Endothelial cell (in vitro differentiated cells): ENCODE measurements at regions not wholly inside any gene's neighbourhood (a gene's known extent, or its start where the extent isn't known, plus 50 kb on each side); places are given as distances from the start of the nearest gene placed in this dataset.

Source experiments
- DNase-seq: peaks from one replicate; pipeline ENCODE4 v3.0.0; 2021; ENCODE audit warnings: low spot score
- H3K27ac Mint-ChIP-seq: one replicate; pipeline ENCODE4 v1.8.0; 2021; ENCODE audit warnings: mixed read lengths, inconsistent platforms; ENCODE audit not compliant: unreplicated experiment
- H3K27me3 Mint-ChIP-seq: one replicate; pipeline ENCODE4 v1.8.0; 2021; ENCODE audit warnings: mild to moderate bottlenecking, moderate library complexity, mixed read lengths, inconsistent platforms; ENCODE audit not compliant: unreplicated experiment
- H3K36me3 Mint-ChIP-seq: one replicate; pipeline ENCODE4 v1.8.0; 2021; ENCODE audit warnings: mild to moderate bottlenecking, low read depth, mixed read lengths, inconsistent platforms; ENCODE audit not compliant: unreplicated experiment
- H3K4me1 Mint-ChIP-seq: one replicate; pipeline ENCODE4 v1.8.0; 2021; ENCODE audit warnings: mild to moderate bottlenecking, mixed read lengths, inconsistent platforms; ENCODE audit not compliant: unreplicated experiment
- H3K4me3 Mint-ChIP-seq: one replicate; pipeline ENCODE4 v1.8.0; 2021; ENCODE audit warnings: mild to moderate bottlenecking, mixed read lengths, inconsistent platforms; ENCODE audit not compliant: unreplicated experiment
- H3K9me3 Mint-ChIP-seq: one replicate; pipeline ENCODE4 v1.8.0; 2021; ENCODE audit warnings: mixed read lengths, inconsistent platforms; ENCODE audit not compliant: unreplicated experiment
- CTCF ChIP-seq: fragments of 200-600 bp; sonication (generic); IDR thresholded peaks from one replicate; pipeline ENCODE4 v1.5.0; 2021; ENCODE audit warnings: antibody characterized with exemption; ENCODE audit not compliant: unreplicated experiment

- no peak for DNase-seq
- Mint-ChIP-seq H3K27ac (no peak overlapping the region), H3K4me3 (no peak overlapping the region), H3K36me3 (no peaks in the 10 kb centered on the region), H3K4me1 (no peaks in the 10 kb centered on the region), H3K9me3 (no peaks in the 10 kb centered on the region), H3K27me3 (no peaks in the 10 kb centered on the region)
- TF ChIP-seq CTCF: no peak
These were observed 125.3 kb downstream of the TSHZ3 start for GRCh38 chr19:31223740-31224534.

- peak; percentile 5 for DNase-seq
- H3K4me1 Mint-ChIP-seq: no peaks in the 10 kb centered on the region
- no peaks in the 10 kb centered on the region for H3K36me3 Mint-ChIP-seq
- TF ChIP-seq CTCF: no peak
- H3K27ac Mint-ChIP-seq: no peak overlapping the region
- no peaks in the 10 kb centered on the region for H3K27me3 Mint-ChIP-seq
- no peaks in the 10 kb centered on the region for H3K9me3 Mint-ChIP-seq
- no peak overlapping the region for H3K4me3 Mint-ChIP-seq
These were observed 128.7 kb downstream of the TSHZ3 start for GRCh38 chr19:31220540-31220939.

GRCh38 chr19:31214997-31215396, 134.2 kb downstream of the TSHZ3 start:
- Mint-ChIP-seq H3K9me3 (no peaks in the 10 kb centered on the region), H3K4me3 (no peak overlapping the region), H3K4me1 (no peaks in the 10 kb centered on the region), H3K27me3 (peaks cover 6% of the 10 kb centered on the region), H3K36me3 (no peaks in the 10 kb centered on the region), H3K27ac (no peak overlapping the region)
- no peak for DNase-seq
- no peak for TF ChIP-seq CTCF

GRCh38 chr19:31214086-31214485, 135.2 kb downstream of the TSHZ3 start:
- Mint-ChIP-seq H3K27ac (no peak overlapping the region), H3K27me3 (peaks cover 9% of the 10 kb centered on the region), H3K4me3 (no peak overlapping the region), H3K4me1 (no peaks in the 10 kb centered on the region), H3K9me3 (no peaks in the 10 kb centered on the region), H3K36me3 (no peaks in the 10 kb centered on the region)
- DNase-seq: no peak
- no peak for TF ChIP-seq CTCF

- Mint-ChIP-seq H3K27me3 (peaks cover 9% of the 10 kb centered on the region), H3K4me1 (no peaks in the 10 kb centered on the region), H3K4me3 (no peak overlapping the region), H3K9me3 (no peaks in the 10 kb centered on the region), H3K36me3 (no peaks in the 10 kb centered on the region), H3K27ac (no peak overlapping the region)
- DNase-seq: no peak
- TF ChIP-seq CTCF: no peak
These were observed 138.1 kb downstream of the TSHZ3 start for GRCh38 chr19:31211088-31211487.
